ENCODE measurements at regions not wholly inside any gene's neighbourhood (a gene's known extent, or its start where the extent isn't known, plus 50 kb on each side); places are given as distances from the start of the nearest gene placed in this dataset.
"Not testable (repeated sequence)": the region's sequence is repeated elsewhere in the genome, so short reads cannot be mapped to it uniquely, and the experiment has no call there.

DNA sequence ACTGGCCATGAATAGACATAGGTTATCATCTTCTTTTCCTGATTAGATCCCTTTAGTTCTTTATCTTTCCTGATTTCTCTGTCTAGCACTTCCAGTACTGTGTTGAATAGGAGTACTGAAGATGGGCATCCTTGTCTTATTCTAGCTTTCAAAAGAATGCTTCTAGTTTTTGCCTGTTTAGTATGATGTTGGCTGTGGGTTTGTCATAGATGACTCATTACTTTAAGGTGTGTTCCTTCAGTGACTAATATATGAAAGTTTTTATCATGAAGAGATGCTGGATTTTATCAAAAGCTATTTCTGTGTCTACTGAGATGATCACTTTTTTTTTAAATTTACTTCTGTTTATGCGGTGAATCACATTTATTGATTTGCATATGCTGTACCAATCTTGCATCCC is 832.3 kb downstream of the PCDH11X start:
- ATAC-seq, FAIRE-seq: not testable (repeated sequence)

GRCh38 chrX:92626699-92627098 is 847.5 kb downstream of the PCDH11X start:
- H4K20me1 ChIP-seq (replicated peaks; ENCODE audit: control insufficient read depth, insufficient read depth, low read length); H2AFZ ChIP-seq (ENCODE audit: low read depth, low read length); DNase-seq (ENCODE audit: extremely low read depth in 1 of 4, low spot score in 3 of 4); H3K4me2 ChIP-seq (ENCODE audit: insufficient read depth, low read length); H3K27me3 ChIP-seq (ENCODE audit: control insufficient read depth in 2 of 2, insufficient read depth in 2 of 2, low read length in 2 of 2); H3K9me3 ChIP-seq (replicated peaks; ENCODE audit: control insufficient read depth, insufficient read depth, low read depth, low read length); H3K4me3 ChIP-seq; FAIRE-seq; H3K36me3 ChIP-seq (ENCODE audit: control insufficient read depth, insufficient read depth, low read length); intact Hi-C loops (cut with micrococcal nuclease); BruUV-seq (replicated peaks); in situ Hi-C loops (cut with MboI); POLR2A ChIA-PET; H3K79me2 ChIP-seq (ENCODE audit: control insufficient read depth, insufficient read depth, low read length); H3K4me1 ChIP-seq (replicated peaks in 1 of 2; ENCODE audit: control insufficient read depth in 2 of 2, insufficient read depth in 2 of 2, low read length in 2 of 2); H3K9ac ChIP-seq (ENCODE audit: insufficient read depth in 1 of 2, low read depth in 2 of 2, low read length in 2 of 2); H3K27ac ChIP-seq (ENCODE audit: extremely low read depth, low read depth, low read length); ATAC-seq; CTCF ChIA-PET (ENCODE audit: low intra/inter-chr PET ratio); H3K9me1 ChIP-seq (ENCODE audit: control insufficient read depth, insufficient read depth, low read length): not testable (repeated sequence)
- WGBS (ENCODE audit: insufficient coverage, low coverage, missing lambda C conversion rate) = 4% methylated on average over 10 of the region's 10 CpGs

More for the DNA sequence above, 832.3 kb downstream of the PCDH11X start:
- H3K9ac ChIP-seq (ENCODE audit: insufficient read depth in 1 of 2, low read depth in 2 of 2, low read length in 2 of 2); in situ Hi-C loops (cut with MboI); H3K4me1 ChIP-seq (replicated peaks in 1 of 2; ENCODE audit: control insufficient read depth in 2 of 2, insufficient read depth in 2 of 2, low read length in 2 of 2); H3K4me3 ChIP-seq; intact Hi-C loops (cut with micrococcal nuclease); CTCF ChIA-PET (ENCODE audit: low intra/inter-chr PET ratio); H3K27me3 ChIP-seq (ENCODE audit: control insufficient read depth in 2 of 2, insufficient read depth in 2 of 2, low read length in 2 of 2); H3K27ac ChIP-seq (ENCODE audit: extremely low read depth, low read depth, low read length); H3K79me2 ChIP-seq (ENCODE audit: control insufficient read depth, insufficient read depth, low read length); H3K36me3 ChIP-seq (ENCODE audit: control insufficient read depth, insufficient read depth, low read length); H4K20me1 ChIP-seq (replicated peaks; ENCODE audit: control insufficient read depth, insufficient read depth, low read length); H2AFZ ChIP-seq (ENCODE audit: low read depth, low read length); DNase-seq (ENCODE audit: extremely low read depth in 1 of 4, low spot score in 3 of 4); H3K9me1 ChIP-seq (ENCODE audit: control insufficient read depth, insufficient read depth, low read length); POLR2A ChIA-PET; BruUV-seq (replicated peaks); H3K4me2 ChIP-seq (ENCODE audit: insufficient read depth, low read length); H3K9me3 ChIP-seq (replicated peaks; ENCODE audit: control insufficient read depth, insufficient read depth, low read depth, low read length): not testable (repeated sequence)
- no CpG with 5 or more reads among the region's 1 CpG for WGBS (ENCODE audit: insufficient coverage, low coverage, missing lambda C conversion rate)

- BruUV-seq (replicated peaks); DNase-seq (ENCODE audit: extremely low read depth in 1 of 4, low spot score in 3 of 4); H3K27ac ChIP-seq (ENCODE audit: extremely low read depth, low read depth, low read length); H3K36me3 ChIP-seq (ENCODE audit: control insufficient read depth, insufficient read depth, low read length); in situ Hi-C loops (cut with MboI); H3K27me3 ChIP-seq (ENCODE audit: control insufficient read depth in 2 of 2, insufficient read depth in 2 of 2, low read length in 2 of 2); intact Hi-C loops (cut with micrococcal nuclease); H3K4me1 ChIP-seq (replicated peaks in 1 of 2; ENCODE audit: control insufficient read depth in 2 of 2, insufficient read depth in 2 of 2, low read length in 2 of 2); H3K9me3 ChIP-seq (replicated peaks; ENCODE audit: control insufficient read depth, insufficient read depth, low read depth, low read length); POLR2A ChIA-PET; H3K4me2 ChIP-seq (ENCODE audit: insufficient read depth, low read length); H2AFZ ChIP-seq (ENCODE audit: low read depth, low read length); ATAC-seq; CTCF ChIA-PET (ENCODE audit: low intra/inter-chr PET ratio); H4K20me1 ChIP-seq (replicated peaks; ENCODE audit: control insufficient read depth, insufficient read depth, low read length); H3K9me1 ChIP-seq (ENCODE audit: control insufficient read depth, insufficient read depth, low read length); FAIRE-seq; H3K9ac ChIP-seq (ENCODE audit: insufficient read depth in 1 of 2, low read depth in 2 of 2, low read length in 2 of 2); H3K79me2 ChIP-seq (ENCODE audit: control insufficient read depth, insufficient read depth, low read length); H3K4me3 ChIP-seq: not testable (repeated sequence)
- WGBS (ENCODE audit: insufficient coverage, low coverage, missing lambda C conversion rate) = 0% methylated on average over 2 of the region's 2 CpGs
Measured at GRCh38 chrX:92657593-92657992, 878.4 kb downstream of the PCDH11X start.
